ENCODE measurements at regions not wholly inside any gene's neighbourhood (a gene's known extent, or its start where the extent isn't known, plus 50 kb on each side); places are given as distances from the start of the nearest gene placed in this dataset.

DNA sequence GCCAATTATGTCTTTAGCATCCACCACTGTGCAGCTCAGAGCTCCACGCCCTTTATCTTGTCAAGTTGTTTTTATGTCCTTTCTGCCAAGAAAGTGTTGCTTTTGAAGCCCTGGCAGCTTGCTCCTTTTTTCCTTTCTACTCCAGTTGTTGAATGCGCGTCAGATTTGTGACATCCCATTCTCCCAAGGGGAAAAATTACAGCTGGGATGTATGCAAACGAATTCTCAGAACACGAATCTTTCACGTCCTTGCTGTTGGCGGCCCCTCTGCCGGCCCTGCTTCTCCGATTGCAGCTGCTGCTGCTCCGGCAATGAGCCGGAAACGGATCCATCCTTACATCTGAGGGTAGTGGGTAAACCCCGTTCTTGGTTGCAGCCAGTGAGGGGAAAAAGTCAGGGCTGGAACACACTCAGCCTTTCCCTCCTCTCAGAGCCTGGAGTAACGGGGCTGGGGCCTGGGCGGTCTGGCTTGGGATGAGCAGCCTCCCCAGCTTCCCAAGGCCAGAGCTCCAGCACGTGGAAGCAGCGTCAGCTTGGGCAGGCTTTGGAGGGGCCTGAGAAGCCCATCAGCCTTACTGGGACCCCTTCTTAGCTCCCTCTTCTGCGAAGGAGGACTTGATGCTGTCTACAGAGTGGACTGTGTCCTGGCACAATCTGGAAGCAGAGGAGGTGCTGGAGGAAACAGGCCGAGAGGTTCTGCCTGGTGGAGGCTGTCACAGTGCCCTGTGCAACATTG is 79.0 kb upstream of the CHST15 start:
- BruUV-seq (replicated peaks) = no TSS peak
- Mint-ChIP-seq H3K4me1 (ENCODE audit: low read depth, unreplicated experiment) (no peaks in the 10 kb centered on the region), H3K27ac (ENCODE audit: unreplicated experiment) (no peak overlapping the region), H3K36me3 (ENCODE audit: insufficient read depth, unreplicated experiment) (no peaks in the 10 kb centered on the region), H3K27me3 (ENCODE audit: unreplicated experiment) (peaks cover 8% of the 10 kb centered on the region), H3K4me3 (ENCODE audit: low read depth, unreplicated experiment) (no peak overlapping the region), H3K9me3 (ENCODE audit: low read depth, unreplicated experiment) (no peaks in the 10 kb centered on the region)
- TF ChIP-seq, protein P1, sequence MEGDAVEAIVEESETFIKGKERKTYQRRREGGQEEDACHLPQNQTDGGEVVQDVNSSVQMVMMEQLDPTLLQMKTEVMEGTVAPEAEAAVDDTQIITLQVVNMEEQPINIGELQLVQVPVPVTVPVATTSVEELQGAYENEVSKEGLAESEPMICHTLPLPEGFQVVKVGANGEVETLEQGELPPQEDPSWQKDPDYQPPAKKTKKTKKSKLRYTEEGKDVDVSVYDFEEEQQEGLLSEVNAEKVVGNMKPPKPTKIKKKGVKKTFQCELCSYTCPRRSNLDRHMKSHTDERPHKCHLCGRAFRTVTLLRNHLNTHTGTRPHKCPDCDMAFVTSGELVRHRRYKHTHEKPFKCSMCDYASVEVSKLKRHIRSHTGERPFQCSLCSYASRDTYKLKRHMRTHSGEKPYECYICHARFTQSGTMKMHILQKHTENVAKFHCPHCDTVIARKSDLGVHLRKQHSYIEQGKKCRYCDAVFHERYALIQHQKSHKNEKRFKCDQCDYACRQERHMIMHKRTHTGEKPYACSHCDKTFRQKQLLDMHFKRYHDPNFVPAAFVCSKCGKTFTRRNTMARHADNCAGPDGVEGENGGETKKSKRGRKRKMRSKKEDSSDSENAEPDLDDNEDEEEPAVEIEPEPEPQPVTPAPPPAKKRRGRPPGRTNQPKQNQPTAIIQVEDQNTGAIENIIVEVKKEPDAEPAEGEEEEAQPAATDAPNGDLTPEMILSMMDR (IDR thresholded peaks at IDR 0.05; ENCODE audit: unreplicated experiment) = no peak
- no peak for DNase-seq
- CTCF ChIA-PET = no interaction called here
- intact Hi-C loops (cut with micrococcal nuclease; ENCODE audit: unreplicated experiment) = no loop called here

DNA sequence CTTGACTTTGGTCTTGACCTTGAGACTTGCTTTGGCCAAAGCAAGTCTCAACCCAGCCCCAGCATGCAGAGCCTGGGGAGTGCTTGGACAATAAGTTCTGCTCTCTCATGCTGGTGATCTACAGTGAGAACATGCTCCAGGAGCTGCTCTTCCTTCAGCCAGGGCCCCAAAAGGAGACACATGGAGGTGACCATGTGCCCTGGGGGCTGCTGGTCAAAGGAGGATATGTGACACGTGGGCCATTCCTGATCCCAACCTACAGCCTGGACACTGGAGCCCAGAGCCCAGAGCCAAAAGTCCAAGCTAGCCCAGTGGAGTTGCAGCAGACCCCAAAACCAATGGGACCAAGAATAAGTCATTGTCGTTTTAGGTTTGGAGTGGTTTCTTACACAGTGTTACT is 78.2 kb upstream of the CHST15 start:
- no peak for DNase-seq
- Mint-ChIP-seq H3K36me3 (ENCODE audit: insufficient read depth, unreplicated experiment) (no peaks in the 10 kb centered on the region), H3K9me3 (ENCODE audit: low read depth, unreplicated experiment) (no peaks in the 10 kb centered on the region), H3K27ac (ENCODE audit: unreplicated experiment) (no peak overlapping the region), H3K27me3 (ENCODE audit: unreplicated experiment) (peaks cover 8% of the 10 kb centered on the region), H3K4me1 (ENCODE audit: low read depth, unreplicated experiment) (no peaks in the 10 kb centered on the region), H3K4me3 (ENCODE audit: low read depth, unreplicated experiment) (no peak overlapping the region)
- CTCF ChIA-PET = interaction anchor here (0.6 kb wide), 1 partner anchor 67 kb away, joined by 3 read pairs; no protein-coding TSS in a partner anchor
- intact Hi-C loops (cut with micrococcal nuclease; ENCODE audit: unreplicated experiment) = no loop called here
- TF ChIP-seq, protein P1 (IDR thresholded peaks at IDR 0.05; ENCODE audit: unreplicated experiment) = no peak
- BruUV-seq (replicated peaks) = no TSS peak

DNA sequence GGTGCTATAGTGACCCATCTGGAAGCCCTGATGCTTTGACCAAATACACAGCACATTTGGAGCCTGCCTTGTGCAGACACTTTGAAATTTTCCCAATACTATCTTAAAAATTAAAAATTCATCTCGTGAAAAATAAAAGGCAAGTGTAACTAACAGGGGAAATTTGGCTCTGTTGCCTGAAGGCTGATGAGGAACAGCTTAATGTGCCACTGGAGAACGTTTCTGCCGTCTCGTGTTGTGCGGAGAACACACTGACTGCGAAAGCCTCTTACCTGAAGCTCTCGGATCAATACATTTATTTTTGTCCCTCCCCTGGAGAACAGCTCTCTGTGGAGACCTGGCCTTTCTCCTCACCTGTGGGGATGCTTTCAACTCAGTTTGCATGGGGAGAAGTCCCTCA is 77.2 kb upstream of the CHST15 start:
- intact Hi-C loops (cut with micrococcal nuclease; ENCODE audit: unreplicated experiment) = no loop called here
- no TSS peak for BruUV-seq (replicated peaks)
- H3K4me3 Mint-ChIP-seq (ENCODE audit: low read depth, unreplicated experiment) = no peak overlapping the region
- H3K36me3 Mint-ChIP-seq (ENCODE audit: insufficient read depth, unreplicated experiment) = no peaks in the 10 kb centered on the region
- TF ChIP-seq, protein P1 (IDR thresholded peaks at IDR 0.05; ENCODE audit: unreplicated experiment) = no peak
- H3K27ac Mint-ChIP-seq (ENCODE audit: unreplicated experiment) = no peak overlapping the region
- H3K27me3 Mint-ChIP-seq (ENCODE audit: unreplicated experiment) = peaks cover 8% of the 10 kb centered on the region
- no peak for DNase-seq
- no peaks in the 10 kb centered on the region for H3K9me3 Mint-ChIP-seq (ENCODE audit: low read depth, unreplicated experiment)
- CTCF ChIA-PET = interaction anchor here (0.6 kb wide), 1 partner anchor 68 kb away, joined by 3 read pairs; no protein-coding TSS in a partner anchor
- H3K4me1 Mint-ChIP-seq (ENCODE audit: low read depth, unreplicated experiment) = no peaks in the 10 kb centered on the region

DNA sequence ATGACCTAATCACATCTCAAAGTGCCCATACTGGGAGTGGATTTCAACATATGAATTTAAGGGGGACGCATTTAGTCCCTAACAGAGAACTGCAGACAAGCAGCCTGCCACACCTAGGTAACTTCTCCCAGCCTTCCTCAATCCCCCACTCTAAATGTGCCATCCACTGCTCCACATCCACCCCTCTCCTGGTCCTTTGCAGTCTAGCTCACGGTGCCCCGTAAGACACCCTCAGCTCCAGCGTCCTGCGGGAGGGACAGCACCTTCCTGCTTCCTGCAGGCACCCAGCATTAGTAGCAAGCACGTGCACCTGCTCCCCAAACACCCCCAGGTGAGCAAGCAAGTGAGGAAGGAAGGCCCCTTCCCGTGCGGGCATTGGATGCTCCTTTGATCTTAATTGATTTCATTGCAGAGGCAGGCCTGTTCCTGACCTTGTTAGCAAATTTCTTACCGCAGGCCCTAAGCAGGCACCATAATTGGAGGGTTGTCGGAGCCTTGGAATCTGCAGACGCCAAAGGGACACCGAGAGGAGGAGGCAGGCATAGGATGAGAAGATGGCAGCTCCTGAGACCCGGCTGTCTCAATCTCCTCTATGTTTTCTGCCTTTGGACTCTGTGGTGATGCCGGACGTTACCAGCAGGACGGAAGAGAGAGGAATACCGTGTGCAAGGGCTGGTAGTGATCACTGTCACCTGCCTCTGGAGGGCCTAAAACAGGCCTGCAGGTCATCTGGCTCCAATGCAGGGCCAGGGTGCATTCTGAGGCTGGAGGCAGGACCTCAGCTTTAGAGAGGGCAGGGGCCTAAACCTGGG is 75.8 kb upstream of the CHST15 start:
- DNase-seq = no peak
- CTCF ChIA-PET = no interaction called here

More for the DNA sequence above, 75.8 kb upstream of the CHST15 start:
- TF ChIP-seq, protein P1 (IDR thresholded peaks at IDR 0.05; ENCODE audit: unreplicated experiment) = no peak
- H3K9me3 Mint-ChIP-seq (ENCODE audit: low read depth, unreplicated experiment) = no peaks in the 10 kb centered on the region
- H3K27me3 Mint-ChIP-seq (ENCODE audit: unreplicated experiment) = peaks cover 8% of the 10 kb centered on the region
- H3K4me1 Mint-ChIP-seq (ENCODE audit: low read depth, unreplicated experiment) = peaks cover under 1% of the 10 kb centered on the region
- intact Hi-C loops (cut with micrococcal nuclease; ENCODE audit: unreplicated experiment) = no loop called here
- H3K27ac Mint-ChIP-seq (ENCODE audit: unreplicated experiment) = no peak overlapping the region
- no peak overlapping the region for H3K4me3 Mint-ChIP-seq (ENCODE audit: low read depth, unreplicated experiment)
- no peaks in the 10 kb centered on the region for H3K36me3 Mint-ChIP-seq (ENCODE audit: insufficient read depth, unreplicated experiment)
- BruUV-seq (replicated peaks) = no TSS peak

Measured in Calu3 (cell line).